SU-DHL-6 (cell line): ENCODE measurements at regions not wholly inside any gene's neighbourhood (a gene's known extent, or its start where the extent isn't known, plus 50 kb on each side); places are given as distances from the start of the nearest gene placed in this dataset.

Source experiments
- EZH2phosphoT487 ChIP-seq: fragments of 200-600 bp; sonication (generic), shearing (Covaris generic); conservative IDR thresholded peaks from 2 replicates; pipeline ENCODE4 v1.6.1; 2018; ENCODE audit warnings: mild to moderate bottlenecking, antibody characterized with exemption, low read length, moderate library complexity, mixed read lengths
- TF ChIP-seq, protein P1 (sequence below): fragments of 200-600 bp; sonication (generic); IDR thresholded peaks from one replicate; pipeline ENCODE4 v1.5.1; 2017; ENCODE audit warnings: antibody characterized with exemption, mild to moderate bottlenecking, low read length, moderate library complexity; ENCODE audit not compliant: insufficient read depth, poor library complexity, severe bottlenecking

DNA sequence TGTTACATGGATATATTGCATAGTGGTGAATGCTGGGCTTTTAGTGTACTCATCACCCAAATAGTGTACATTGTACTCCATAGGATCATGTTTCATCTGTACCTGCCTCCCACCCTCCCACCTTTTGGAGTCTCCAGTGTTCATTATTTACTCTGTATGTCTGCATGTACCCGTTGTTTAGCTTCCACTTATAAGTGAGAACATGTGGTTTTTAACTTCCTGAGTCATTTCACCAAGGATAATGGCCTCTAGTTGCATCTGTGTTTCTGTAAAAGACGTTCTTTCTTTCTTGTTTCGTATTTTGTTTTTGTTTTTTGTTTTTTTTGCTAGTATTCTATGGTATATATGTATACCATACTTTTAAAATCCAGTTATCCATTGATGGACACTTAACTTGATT is 107.5 kb downstream of the MSTN start:
- TF ChIP-seq, protein P1, sequence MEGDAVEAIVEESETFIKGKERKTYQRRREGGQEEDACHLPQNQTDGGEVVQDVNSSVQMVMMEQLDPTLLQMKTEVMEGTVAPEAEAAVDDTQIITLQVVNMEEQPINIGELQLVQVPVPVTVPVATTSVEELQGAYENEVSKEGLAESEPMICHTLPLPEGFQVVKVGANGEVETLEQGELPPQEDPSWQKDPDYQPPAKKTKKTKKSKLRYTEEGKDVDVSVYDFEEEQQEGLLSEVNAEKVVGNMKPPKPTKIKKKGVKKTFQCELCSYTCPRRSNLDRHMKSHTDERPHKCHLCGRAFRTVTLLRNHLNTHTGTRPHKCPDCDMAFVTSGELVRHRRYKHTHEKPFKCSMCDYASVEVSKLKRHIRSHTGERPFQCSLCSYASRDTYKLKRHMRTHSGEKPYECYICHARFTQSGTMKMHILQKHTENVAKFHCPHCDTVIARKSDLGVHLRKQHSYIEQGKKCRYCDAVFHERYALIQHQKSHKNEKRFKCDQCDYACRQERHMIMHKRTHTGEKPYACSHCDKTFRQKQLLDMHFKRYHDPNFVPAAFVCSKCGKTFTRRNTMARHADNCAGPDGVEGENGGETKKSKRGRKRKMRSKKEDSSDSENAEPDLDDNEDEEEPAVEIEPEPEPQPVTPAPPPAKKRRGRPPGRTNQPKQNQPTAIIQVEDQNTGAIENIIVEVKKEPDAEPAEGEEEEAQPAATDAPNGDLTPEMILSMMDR, result no peak
- TF ChIP-seq EZH2phosphoT487, result no peak
